Spleen (tissue), 11 donors: ENCODE measurements at regions not wholly inside any gene's neighbourhood (a gene's known extent, or its start where the extent isn't known, plus 50 kb on each side); places are given as distances from the start of the nearest gene placed in this dataset.

Experiments used
- DNase-seq: peaks from one replicate; pipeline ENCODE4 v3.0.0-alpha.2; 2020
- H3K27ac ChIP-seq, 8 donors: fragments of 200-600 bp; sonication (generic) in 7 of 8; 1 replicate in 4 of 8; 2 replicates in 4 of 8; pipeline versions ENCODE4 v1.5.0 to v1.8.0; 2016 to 2021; ENCODE audit warnings: inconsistent platforms in 4 of 8, mild to moderate bottlenecking in 4 of 8, moderate library complexity in 1 of 8
- H3K27me3 ChIP-seq, 7 donors: fragments of 200-600 bp; sonication (generic) in 6 of 7; replicated peaks in 1 of 7; 1 replicate in 4 of 7; 2 replicates in 3 of 7; pipeline versions ENCODE4 v1.5.0 to v1.8.0; 2016 to 2021; ENCODE audit warnings: inconsistent platforms in 3 of 7, mild to moderate bottlenecking in 1 of 7
- H3K36me3 ChIP-seq, 6 donors: fragments of 200-600 bp; sonication (generic) in 5 of 6; 1 replicate in 4 of 6; 2 replicates in 2 of 6; pipeline versions ENCODE4 v1.5.0 to v1.8.0; 2016 to 2021; ENCODE audit warnings: inconsistent platforms in 2 of 6
- H3K4me1 ChIP-seq, 6 donors: fragments of 200-600 bp; sonication (generic) in 5 of 6; 1 replicate in 3 of 6; 2 replicates in 3 of 6; pipeline versions ENCODE4 v1.5.0 to v1.8.0; 2016 to 2021; ENCODE audit warnings: inconsistent platforms in 3 of 6
- H3K4me3 ChIP-seq, 8 donors: fragments of 200-600 bp; sonication (generic) in 7 of 8; 1 replicate in 4 of 8; 2 replicates in 4 of 8; pipeline versions ENCODE4 v1.5.0 to v1.8.0; 2016 to 2021; ENCODE audit warnings: inconsistent platforms in 4 of 8, mild to moderate bottlenecking in 4 of 8, moderate library complexity in 2 of 8
- H3K9me3 ChIP-seq, 8 donors: fragments of 200-600 bp; sonication (generic) in 7 of 8; 1 replicate in 4 of 8; 2 replicates in 4 of 8; pipeline versions ENCODE4 v1.5.0 to v1.8.0; 2016 to 2021; ENCODE audit warnings: inconsistent platforms in 4 of 8
- CTCF ChIP-seq, 11 experiments: fragments of 200-600 bp in 7 of 11; fragments of 450-650 bp in 4 of 11; sonication (generic) in 4 of 11; IDR thresholded peaks in 8 of 11; conservative IDR thresholded peaks in 3 of 11; 1 replicate in 7 of 11; 2 replicates in 4 of 11; pipeline versions ENCODE4 v1.4.0 to v1.8.0; 2016 to 2021; ENCODE audit warnings: antibody characterized with exemption in 11 of 11, inconsistent platforms in 4 of 11, mild to moderate bottlenecking in 1 of 11
- POLR2A ChIP-seq, 3 donors: fragments of 450-650 bp; IDR thresholded peaks; one replicate each; pipeline ENCODE4 v1.5.1; 2017; ENCODE audit warnings: antibody characterized with exemption in 3 of 3, mild to moderate bottlenecking in 1 of 3
- POLR2AphosphoS5 ChIP-seq, 3 donors: sonication (generic); formaldehyde crosslinking; IDR thresholded peaks; one replicate each; pipeline ENCODE4 v1.5.1; 2017; ENCODE audit warnings: antibody characterized with exemption in 3 of 3
- WGBS, 5 donors: extraction: QIAGEN DNeasy Blood & Tissue Kit in 3 of 5; methylation state at CpG; one replicate each; pipeline versions ENCODE4 v1.1.5 to v1.1.7; 2013 to 2018; 5-methylcytosine and 5-hydroxymethylcytosine counted together
- intact Hi-C: fragments of 100-400 bp; cut with DNase I; formaldehyde crosslinking; loops from one replicate; pipeline ENCODE4 v1.15.0; 2023; ENCODE audit warnings: low total_unique reads
- donor health status: healthy with polysubstance abuse.
- donor health status: DM: no; HTN: no; CAD: no; lungs with moderate emphysema.
- donor health status: DM: no; HTN: no; CAD: no.
- donor health status: Bipolar disorder and iron deficiency.
- donor health status: healthy.
- donor health status: DM: no; HTN: no; CAD: no.
- donor health status: DM: yes; HTN: yes; CAD: no.

DNA sequence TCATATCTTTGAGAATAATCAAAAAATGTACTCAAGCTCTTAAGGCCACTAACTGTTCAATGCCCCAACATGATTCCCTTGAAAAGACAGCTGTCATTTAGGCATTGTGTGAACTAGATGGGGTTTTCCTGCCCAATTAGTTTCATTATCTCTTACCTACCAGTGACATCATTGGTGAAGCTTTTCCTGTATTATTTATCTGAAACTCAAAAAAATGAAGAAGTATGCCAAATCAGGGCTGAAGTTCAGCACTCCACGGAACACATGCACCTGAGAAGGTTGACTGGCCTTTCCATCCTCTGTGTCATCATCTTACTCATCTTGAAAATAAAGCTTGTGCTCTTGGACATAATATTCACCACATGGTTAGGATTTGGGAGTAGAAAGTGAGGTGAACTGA, 126.4 kb downstream of the TXNL1 start:
- intact Hi-C loops, result no loop called here
- Histone ChIP-seq H3K36me3 (no peaks in the 10 kb centered on the region), H3K27me3 (no peaks in the 10 kb centered on the region), H3K4me1 (peaks cover 0 to 13% (median 0%) of the 10 kb centered on the region in 6 donors), H3K9me3 (no peaks in the 10 kb centered on the region), H3K4me3 (no peak overlapping the region), H3K27ac (no peak overlapping the region)
- TF ChIP-seq CTCF (IDR thresholded peaks at IDR 0.05 in 8 of 11, conservative IDR thresholded peaks at IDR 0.05 in 3 of 11), result no peak
- no peak for TF ChIP-seq POLR2A (IDR thresholded peaks at IDR 0.05)
- TF ChIP-seq POLR2AphosphoS5 (IDR thresholded peaks at IDR 0.05), result no peak
- DNase-seq, result no peak
- WGBS, 5 donors, result 58 to 68% (median 63%) methylated on average over 1 of the region's 1 CpG

- no peaks in the 10 kb centered on the region for H3K9me3 ChIP-seq
- no peak for DNase-seq
- peaks cover 0 to 13% (median 0%) of the 10 kb centered on the region in 6 donors for H3K4me1 ChIP-seq
- TF ChIP-seq CTCF (IDR thresholded peaks at IDR 0.05 in 8 of 11, conservative IDR thresholded peaks at IDR 0.05 in 3 of 11) (no peak), POLR2AphosphoS5 (IDR thresholded peaks at IDR 0.05) (no peak)
- no peaks in the 10 kb centered on the region for H3K27me3 ChIP-seq
- H3K36me3 ChIP-seq, result no peaks in the 10 kb centered on the region
- no peak overlapping the region for H3K4me3 ChIP-seq
- intact Hi-C loops, result no loop called here
- H3K27ac ChIP-seq, result no peak overlapping the region
Measured at GRCh38 chr18:56510108-56510507, 128.3 kb downstream of the TXNL1 start.

GRCh38 chr18:56509656-56510055, 128.7 kb downstream of the TXNL1 start:
- H3K9me3 ChIP-seq, result no peaks in the 10 kb centered on the region
- WGBS, 5 donors, result 82 to 95% (median 92%) methylated on average over 3 of the region's 3 CpGs
- H3K4me3 ChIP-seq, result no peak overlapping the region
- H3K27me3 ChIP-seq, result no peaks in the 10 kb centered on the region
- no peak for DNase-seq
- intact Hi-C loops, result no loop called here
- H3K36me3 ChIP-seq, result no peaks in the 10 kb centered on the region
- H3K27ac ChIP-seq, result no peak overlapping the region
- peaks cover 0 to 13% (median 0%) of the 10 kb centered on the region in 6 donors for H3K4me1 ChIP-seq
- TF ChIP-seq POLR2A (IDR thresholded peaks at IDR 0.05) (no peak), POLR2AphosphoS5 (IDR thresholded peaks at IDR 0.05) (no peak)

DNA sequence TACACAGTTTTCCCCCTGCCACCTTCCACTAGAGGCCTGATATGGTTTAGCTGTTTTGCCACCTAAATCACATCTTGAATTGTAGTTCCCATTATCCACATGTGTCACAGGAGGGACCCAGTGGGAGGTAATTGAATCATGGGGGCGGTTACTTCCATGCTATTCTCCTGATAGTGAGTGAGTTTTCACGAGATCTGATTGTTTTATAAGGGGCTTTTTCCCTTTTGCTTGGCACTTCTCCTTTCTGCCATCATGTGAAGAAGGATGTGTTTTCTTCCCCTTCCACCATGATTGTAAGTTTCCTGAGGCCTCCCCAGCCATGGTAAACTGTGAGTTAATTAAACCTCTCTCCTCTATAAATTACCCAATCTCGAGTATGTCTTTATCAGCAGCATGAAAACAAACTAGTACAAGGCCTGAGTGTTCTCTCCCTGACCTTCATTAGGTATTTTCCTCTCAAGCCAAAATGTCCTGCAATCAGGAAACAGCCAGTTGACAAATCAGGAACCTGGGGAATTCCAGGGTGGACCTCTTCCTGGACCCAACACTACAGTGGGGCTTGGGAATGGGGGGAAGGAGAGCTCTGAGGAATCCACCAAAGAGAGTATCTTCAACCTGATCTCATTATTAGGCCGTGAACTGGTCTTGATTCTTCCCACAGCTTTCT, 129.9 kb downstream of the TXNL1 start:
- no peaks in the 10 kb centered on the region for H3K36me3 ChIP-seq
- intact Hi-C loops, result no loop called here
- no peak for DNase-seq
- H3K4me1 ChIP-seq, result peaks cover 0 to 13% (median 0%) of the 10 kb centered on the region in 6 donors
- H3K27me3 ChIP-seq, result no peaks in the 10 kb centered on the region
- H3K27ac ChIP-seq, result peak overlapping the region in 5 of 8 donors; percentile 31 to 60 (median 53)
- WGBS, 5 donors, result 45 to 69% (median 58%) methylated on average over 4 of the region's 4 CpGs
- no peak for TF ChIP-seq CTCF (IDR thresholded peaks at IDR 0.05 in 8 of 11, conservative IDR thresholded peaks at IDR 0.05 in 3 of 11)
- TF ChIP-seq POLR2A (IDR thresholded peaks at IDR 0.05), result no peak
- peak in 1 of 3 donors; percentile 30 for TF ChIP-seq POLR2AphosphoS5 (IDR thresholded peaks at IDR 0.05)
- H3K4me3 ChIP-seq, result no peak overlapping the region
- H3K9me3 ChIP-seq, result no peaks in the 10 kb centered on the region

DNA sequence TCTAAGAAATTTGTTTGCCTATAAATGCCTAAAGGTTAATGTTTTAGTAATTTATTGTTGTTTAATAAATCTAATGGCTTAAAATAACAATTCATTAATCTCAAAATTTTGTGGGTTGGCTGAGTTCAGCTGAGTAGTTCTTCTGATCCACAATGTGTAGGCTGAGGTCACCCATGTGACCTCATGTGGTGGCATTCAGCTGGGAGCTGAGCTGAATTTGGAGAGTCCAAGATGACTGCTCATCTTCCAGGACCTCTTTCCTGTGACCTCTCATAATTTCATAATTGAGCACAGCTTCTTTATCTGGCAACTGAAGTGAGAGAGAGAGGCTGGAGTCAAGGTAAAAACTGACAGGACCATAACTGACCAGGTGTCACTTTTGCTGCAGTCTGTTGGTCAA, 132.4 kb downstream of the TXNL1 start:
- H3K36me3 ChIP-seq, result no peaks in the 10 kb centered on the region
- H3K4me1 ChIP-seq, result peaks cover 0 to 13% (median 0%) of the 10 kb centered on the region in 6 donors
- intact Hi-C loops, result no loop called here
- DNase-seq, result no peak
- no peak overlapping the region for H3K27ac ChIP-seq
- no peak overlapping the region for H3K4me3 ChIP-seq
- H3K9me3 ChIP-seq, result no peaks in the 10 kb centered on the region
- no peaks in the 10 kb centered on the region for H3K27me3 ChIP-seq
- no peak for TF ChIP-seq CTCF (IDR thresholded peaks at IDR 0.05 in 8 of 11, conservative IDR thresholded peaks at IDR 0.05 in 3 of 11)
- no peak for TF ChIP-seq POLR2A (IDR thresholded peaks at IDR 0.05)
- TF ChIP-seq POLR2AphosphoS5 (IDR thresholded peaks at IDR 0.05), result no peak
